Liver (tissue), 7 donors: ENCODE measurements at regions not wholly inside any gene's neighbourhood (a gene's known extent, or its start where the extent isn't known, plus 50 kb on each side); places are given as distances from the start of the nearest gene placed in this dataset.
A peak's percentile ranks its signal among the peaks of the same experiment; 100 is the strongest.
"Not testable (repeated sequence)": the region's sequence is repeated elsewhere in the genome, so short reads cannot be mapped to it uniquely, and the experiment has no call there.

Source experiments
- DNase-seq: peaks from one replicate; pipeline ENCODE4 v3.0.0-alpha.2; 2017; ENCODE audit warnings: low spot score
- H3K27ac ChIP-seq, 2 donors: one replicate each; pipeline ENCODE4 v1.7.0; 2013; ENCODE audit warnings: inconsistent platforms in 2 of 2, low read length in 2 of 2, control low read depth in 1 of 2, low read depth in 1 of 2, mild to moderate bottlenecking in 1 of 2
- H3K27me3 ChIP-seq, 4 donors: one replicate each; pipeline versions ENCODE4 v1.6.1 to v1.7.0; 2013; ENCODE audit warnings: low read length in 3 of 4, inconsistent platforms in 1 of 4, mild to moderate bottlenecking in 1 of 4, moderate library complexity in 1 of 4; ENCODE audit not compliant: control insufficient read depth in 4 of 4, insufficient read depth in 4 of 4
- H3K36me3 ChIP-seq, 4 donors: one replicate each; pipeline versions ENCODE4 v1.6.1 to v1.7.0; 2013; ENCODE audit warnings: low read length in 3 of 4, mild to moderate bottlenecking in 3 of 4, low read depth in 1 of 4, moderate library complexity in 1 of 4; ENCODE audit not compliant: control insufficient read depth in 4 of 4, insufficient read depth in 3 of 4
- H3K4me1 ChIP-seq, 4 donors: one replicate each; pipeline versions ENCODE4 v1.6.1 to v1.7.0; 2013; ENCODE audit warnings: low read length in 3 of 4, mild to moderate bottlenecking in 3 of 4, moderate library complexity in 1 of 4; ENCODE audit not compliant: control insufficient read depth in 4 of 4, insufficient read depth in 4 of 4
- H3K4me3 ChIP-seq, 3 donors: one replicate each; pipeline versions ENCODE4 v1.6.1 to v1.7.0; 2013; ENCODE audit warnings: low read length in 3 of 3, control low read depth in 1 of 3, low read depth in 1 of 3, mild to moderate bottlenecking in 1 of 3
- H3K9ac ChIP-seq, 2 donors: one replicate each; pipeline ENCODE4 v1.7.0; 2013; ENCODE audit warnings: low read length in 2 of 2, mild to moderate bottlenecking in 2 of 2, moderate library complexity in 2 of 2, control low read depth in 1 of 2, low read depth in 1 of 2
- H3K9me3 ChIP-seq, 4 donors: one replicate each; pipeline versions ENCODE4 v1.6.1 to v1.7.0; 2013; ENCODE audit warnings: low read length in 3 of 4; ENCODE audit not compliant: control insufficient read depth in 4 of 4
- HNF4A ChIP-seq, 2 donors: conservative IDR thresholded peaks; 2 replicates each; pipeline ENCODE4 v1.6.1; 2016; ENCODE audit warnings: antibody characterized with exemption in 2 of 2, mild to moderate bottlenecking in 2 of 2
- JUND ChIP-seq, 2 donors: IDR thresholded peaks; 2 replicates each; pipeline ENCODE4 v1.6.1; 2016; ENCODE audit warnings: antibody characterized with exemption in 2 of 2
- RXRA ChIP-seq, 2 donors: IDR thresholded peaks; 2 replicates each; pipeline ENCODE4 v1.6.1; 2017 to 2018; ENCODE audit warnings: antibody characterized with exemption in 2 of 2, mild to moderate bottlenecking in 1 of 2
- SP1 ChIP-seq: IDR thresholded peaks from 2 replicates; pipeline ENCODE4 v1.6.1; 2018; ENCODE audit warnings: antibody characterized with exemption, mild to moderate bottlenecking
- YY1 ChIP-seq: IDR thresholded peaks from 2 replicates; pipeline ENCODE4 v1.6.1; 2016; ENCODE audit warnings: antibody characterized with exemption, mild to moderate bottlenecking
- WGBS: extraction: QIAGEN DNeasy Blood & Tissue Kit; methylation state at CpG from one replicate; pipeline ENCODE4 v1.1.7; 2013; 5-methylcytosine and 5-hydroxymethylcytosine counted together
- donor health status: healthy.
- donor health status: healthy.
- donor health status: healthy.
- donor health status: healthy.

- not testable (repeated sequence) for H3K27ac ChIP-seq, H3K36me3 ChIP-seq, H3K9me3 ChIP-seq, H3K9ac ChIP-seq, H3K4me1 ChIP-seq, DNase-seq, H3K27me3 ChIP-seq, H3K4me3 ChIP-seq
- WGBS = 76% methylated on average over 3 of the region's 3 CpGs
Observed at GRCh38 chr10:87416892-87417291, 59.3 kb downstream of the NUTM2D start.

GRCh38 chr10:87422641-87423040 is 65.1 kb downstream of the NUTM2D start:
- not testable (repeated sequence) for H3K9ac ChIP-seq, H3K4me3 ChIP-seq, H3K27ac ChIP-seq, H3K27me3 ChIP-seq, H3K36me3 ChIP-seq, H3K4me1 ChIP-seq, DNase-seq, H3K9me3 ChIP-seq

GRCh38 chr10:87424697-87425373 is 67.3 kb downstream of the NUTM2D start:
- H3K27ac ChIP-seq, H3K9me3 ChIP-seq, H3K9ac ChIP-seq, H3K36me3 ChIP-seq, DNase-seq, H3K4me1 ChIP-seq, H3K4me3 ChIP-seq, H3K27me3 ChIP-seq: not testable (repeated sequence)
- peak in 1 of 2 donors; percentile 26 for TF ChIP-seq JUND (IDR thresholded peaks at IDR 0.05)
- TF ChIP-seq SP1 = peak; percentile 67
- TF ChIP-seq RXRA (IDR thresholded peaks at IDR 0.05) = peak in 1 of 2 donors; percentile 34
- TF ChIP-seq HNF4A (conservative IDR thresholded peaks at IDR 0.05) = peak; percentile 14 to 24
- peak; percentile 28 for TF ChIP-seq YY1
- WGBS = 36% methylated on average over 3 of the region's 3 CpGs

- not testable (repeated sequence) for H3K9ac ChIP-seq, H3K9me3 ChIP-seq
- WGBS = 32% methylated on average over 1 of the region's 4 CpGs
Observed at GRCh38 chr10:87433836-87434235, 70.9 kb upstream of the MINPP1 start.

GRCh38 chr10:87435295-87435826 is 69.3 kb upstream of the MINPP1 start:
- WGBS = 87% methylated on average over 2 of the region's 3 CpGs
- not testable (repeated sequence) for H3K27ac ChIP-seq, H3K4me1 ChIP-seq, DNase-seq, H3K4me3 ChIP-seq, H3K27me3 ChIP-seq, H3K9ac ChIP-seq, H3K36me3 ChIP-seq, H3K9me3 ChIP-seq

More at GRCh38 chr10:87433836-87434235, 70.9 kb upstream of the MINPP1 start:
- H3K36me3 ChIP-seq, H3K27ac ChIP-seq, H3K4me1 ChIP-seq, DNase-seq, H3K4me3 ChIP-seq, H3K27me3 ChIP-seq: not testable (repeated sequence)

- not testable (repeated sequence) for H3K4me3 ChIP-seq, H3K27ac ChIP-seq, DNase-seq, H3K36me3 ChIP-seq, H3K9me3 ChIP-seq, H3K27me3 ChIP-seq, H3K4me1 ChIP-seq, H3K9ac ChIP-seq
- 0% methylated on average over 12 of the region's 14 CpGs for WGBS
Observed at GRCh38 chr10:87436104-87436503, 68.6 kb upstream of the MINPP1 start.

GRCh38 chr10:87437450-87437849 is 67.2 kb upstream of the MINPP1 start:
- not testable (repeated sequence) for H3K27me3 ChIP-seq, H3K9ac ChIP-seq, H3K9me3 ChIP-seq, H3K4me3 ChIP-seq, H3K36me3 ChIP-seq, DNase-seq, H3K27ac ChIP-seq, H3K4me1 ChIP-seq
- 92% methylated on average over 1 of the region's 2 CpGs for WGBS
